ENCODE measurements at regions not wholly inside any gene's neighbourhood (a gene's known extent, or its start where the extent isn't known, plus 50 kb on each side); places are given as distances from the start of the nearest gene placed in this dataset.

DNA sequence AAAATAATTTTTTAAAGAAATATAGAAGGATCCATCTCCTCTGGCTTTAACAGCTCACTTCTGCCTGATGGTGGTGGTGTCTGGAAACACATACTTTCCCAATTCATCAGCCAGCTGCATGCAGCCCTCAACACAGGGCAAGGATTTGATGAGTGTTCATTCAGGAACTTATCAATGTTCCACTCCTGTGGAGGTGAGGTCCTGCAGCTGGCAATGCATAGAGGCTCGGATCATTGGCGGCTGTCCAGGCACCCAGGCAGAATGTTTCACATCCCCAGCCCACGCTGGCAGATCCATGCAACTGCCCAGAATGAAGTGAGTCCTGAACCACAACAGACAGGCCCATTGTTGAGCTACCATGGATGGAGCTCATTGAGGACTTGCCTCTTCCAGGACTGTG, 55.2 kb upstream of the KCNMA1 start:
- Histone ChIP-seq H3K9me3 (ENCODE audit: control insufficient read depth in 2 of 2, low read length in 2 of 2) (no peaks in the 10 kb centered on the region), H3K27ac (ENCODE audit: low read depth in 2 of 2, low read length in 2 of 2) (no peak overlapping the region), H3K36me3 (ENCODE audit: control insufficient read depth in 2 of 2, insufficient read depth in 2 of 2, low read length in 2 of 2) (no peaks in the 10 kb centered on the region), H3K27me3 (ENCODE audit: control insufficient read depth in 2 of 2, insufficient read depth in 2 of 2, low read length in 2 of 2) (no peaks in the 10 kb centered on the region), H3K4me1 (ENCODE audit: control insufficient read depth in 2 of 2, insufficient read depth in 2 of 2, low read length in 2 of 2) (no peaks in the 10 kb centered on the region), H3K4me3 (ENCODE audit: low read length in 2 of 2) (no peak overlapping the region), H3K9ac (ENCODE audit: low read depth in 1 of 2, low read length in 2 of 2) (no peak overlapping the region)

DNA sequence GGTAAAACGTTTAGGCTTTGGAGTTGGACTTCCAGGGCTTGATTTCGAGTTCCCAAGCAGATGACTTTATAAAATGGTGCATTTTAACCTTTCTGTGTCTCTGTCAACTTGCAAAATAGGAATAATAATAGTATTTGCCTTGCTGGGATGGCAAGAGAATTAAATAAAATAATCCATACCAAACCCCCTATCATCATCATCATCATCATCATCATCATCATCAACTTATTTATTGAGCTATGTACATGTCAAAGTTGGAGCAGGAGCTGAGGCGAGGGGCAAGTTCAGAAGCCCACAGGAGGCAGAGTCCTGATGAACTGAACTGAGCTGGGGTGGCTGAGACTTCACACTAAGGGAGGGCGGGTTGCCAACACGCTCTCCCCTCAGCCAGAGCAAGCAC, 51.7 kb upstream of the KCNMA1 start:
- no peak overlapping the region for H3K4me3 ChIP-seq (ENCODE audit: low read length in 2 of 2)
- H3K9ac ChIP-seq (ENCODE audit: low read depth in 1 of 2, low read length in 2 of 2) = no peak overlapping the region
- H3K36me3 ChIP-seq (ENCODE audit: control insufficient read depth in 2 of 2, insufficient read depth in 2 of 2, low read length in 2 of 2) = no peaks in the 10 kb centered on the region
- no peaks in the 10 kb centered on the region for H3K27me3 ChIP-seq (ENCODE audit: control insufficient read depth in 2 of 2, insufficient read depth in 2 of 2, low read length in 2 of 2)
- no peaks in the 10 kb centered on the region for H3K9me3 ChIP-seq (ENCODE audit: control insufficient read depth in 2 of 2, low read length in 2 of 2)
- no peaks in the 10 kb centered on the region for H3K4me1 ChIP-seq (ENCODE audit: control insufficient read depth in 2 of 2, insufficient read depth in 2 of 2, low read length in 2 of 2)
- H3K27ac ChIP-seq (ENCODE audit: low read depth in 2 of 2, low read length in 2 of 2) = no peak overlapping the region

GRCh38 chr10:77687621-77688020, 50.0 kb upstream of the KCNMA1 start:
- no peaks in the 10 kb centered on the region for H3K36me3 ChIP-seq (ENCODE audit: control insufficient read depth in 2 of 2, insufficient read depth in 2 of 2, low read length in 2 of 2)
- H3K4me3 ChIP-seq (ENCODE audit: low read length in 2 of 2) = no peak overlapping the region
- H3K4me1 ChIP-seq (ENCODE audit: control insufficient read depth in 2 of 2, insufficient read depth in 2 of 2, low read length in 2 of 2) = peaks cover 0 to 2% of the 10 kb centered on the region in 2 donors
- H3K27ac ChIP-seq (ENCODE audit: low read depth in 2 of 2, low read length in 2 of 2) = no peak overlapping the region
- H3K9me3 ChIP-seq (ENCODE audit: control insufficient read depth in 2 of 2, low read length in 2 of 2) = no peaks in the 10 kb centered on the region
- H3K27me3 ChIP-seq (ENCODE audit: control insufficient read depth in 2 of 2, insufficient read depth in 2 of 2, low read length in 2 of 2) = no peaks in the 10 kb centered on the region
- H3K9ac ChIP-seq (ENCODE audit: low read depth in 1 of 2, low read length in 2 of 2) = no peak overlapping the region

Data from mucosa of rectum (tissue), 2 donors.